ENCODE measurements at regions not wholly inside any gene's neighbourhood (a gene's known extent, or its start where the extent isn't known, plus 50 kb on each side); places are given as distances from the start of the nearest gene placed in this dataset.
"Not testable (repeated sequence)": the region's sequence is repeated elsewhere in the genome, so short reads cannot be mapped to it uniquely, and the experiment has no call there.

DNA sequence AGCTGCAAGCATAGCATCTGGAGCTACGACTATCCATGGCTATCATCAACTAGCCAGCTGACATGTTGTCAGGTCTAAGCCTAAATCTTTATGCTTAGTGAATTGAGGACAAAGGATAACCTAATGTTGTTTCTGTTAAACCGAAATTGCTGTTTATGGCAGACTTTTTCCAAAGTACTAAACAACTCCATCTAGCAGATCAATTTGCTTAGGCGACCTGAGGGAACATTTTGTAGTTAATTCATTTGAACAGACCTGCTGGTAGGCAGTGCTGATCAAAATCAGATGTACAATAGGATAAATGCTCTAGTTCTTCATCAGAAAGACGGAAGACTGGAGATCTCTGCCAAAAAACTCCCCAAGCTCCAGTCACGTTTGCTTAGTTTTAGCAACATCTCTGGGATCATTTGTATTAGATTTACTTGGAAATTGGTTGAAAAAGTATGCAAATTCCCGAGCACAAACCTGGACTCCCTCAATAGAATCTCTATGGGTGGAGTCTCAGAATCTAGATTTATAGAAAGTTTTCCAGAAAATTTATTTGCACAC lies 301.6 kb upstream of the NRP1 start:
- DNase-seq = no peak

GRCh38 chr10:33632432-33632831 lies 298.0 kb upstream of the NRP1 start:
- no peak for DNase-seq

GRCh38 chr10:33631991-33632390 lies 297.5 kb upstream of the NRP1 start:
- DNase-seq = no peak

- no peak for DNase-seq
These were observed 296.3 kb upstream of the NRP1 start for GRCh38 chr10:33630761-33631160.

DNA sequence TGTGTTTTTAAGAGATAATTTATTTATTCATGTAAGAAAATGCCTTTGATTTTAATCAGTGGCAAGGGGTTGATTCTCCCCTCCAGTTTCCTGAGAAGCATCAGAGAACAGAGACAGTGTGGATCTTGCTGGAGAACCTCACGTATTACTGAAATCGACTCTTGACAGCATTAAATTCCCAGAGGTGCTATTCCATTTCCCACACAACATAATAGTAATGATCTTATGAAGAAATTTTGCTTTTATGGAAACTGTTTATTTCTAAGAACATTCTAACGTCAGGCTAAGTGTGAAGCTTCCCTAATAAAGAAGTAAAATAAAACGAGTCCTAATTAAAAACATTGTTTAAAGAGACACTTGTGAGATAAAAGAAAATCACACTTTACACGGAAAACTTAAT lies 293.1 kb upstream of the NRP1 start:
- DNase-seq = no peak

GRCh38 chr10:33626798-33627466 lies 292.5 kb upstream of the NRP1 start:
- no peak for DNase-seq

GRCh38 chr10:33623669-33624068 lies 289.2 kb upstream of the NRP1 start:
- no peak for DNase-seq

- DNase-seq = no peak
These were observed 286.6 kb upstream of the NRP1 start for GRCh38 chr10:33621101-33621500.

- DNase-seq = no peak
These were observed 283.7 kb upstream of the NRP1 start for GRCh38 chr10:33618196-33618595.

DNA sequence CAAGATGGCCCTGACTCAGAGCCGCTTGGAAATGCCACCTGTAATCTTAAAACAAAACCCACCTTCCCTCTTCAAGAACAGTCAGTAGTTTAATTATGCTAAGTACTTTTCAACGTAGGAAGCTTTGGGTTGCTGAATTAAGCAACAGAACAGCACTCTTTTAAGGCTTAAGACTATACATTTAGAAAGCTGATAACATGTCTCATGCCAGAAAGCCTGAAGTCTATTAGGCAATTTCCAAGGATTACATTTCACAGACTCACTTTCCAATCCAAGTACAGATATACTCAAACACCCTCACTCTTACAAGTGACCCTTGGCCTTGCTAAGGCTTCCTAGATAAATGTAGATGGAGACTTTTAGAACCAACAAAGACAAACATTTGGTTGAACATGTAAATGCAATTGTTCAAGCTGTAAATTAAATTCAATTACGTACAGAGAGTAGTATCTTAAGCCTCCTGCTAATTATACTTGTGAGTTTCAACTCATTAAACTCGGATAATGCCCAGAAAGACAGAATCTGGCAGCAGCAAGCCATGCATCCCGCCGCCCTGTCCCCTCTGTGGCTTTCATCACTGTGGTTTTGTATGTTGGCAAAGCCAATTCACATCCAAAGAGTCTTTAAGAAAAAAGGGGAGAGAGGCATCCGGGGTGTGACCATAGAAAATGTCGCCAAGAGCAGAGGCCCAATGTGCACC lies 283.1 kb upstream of the NRP1 start:
- DNase-seq = no peak

DNA sequence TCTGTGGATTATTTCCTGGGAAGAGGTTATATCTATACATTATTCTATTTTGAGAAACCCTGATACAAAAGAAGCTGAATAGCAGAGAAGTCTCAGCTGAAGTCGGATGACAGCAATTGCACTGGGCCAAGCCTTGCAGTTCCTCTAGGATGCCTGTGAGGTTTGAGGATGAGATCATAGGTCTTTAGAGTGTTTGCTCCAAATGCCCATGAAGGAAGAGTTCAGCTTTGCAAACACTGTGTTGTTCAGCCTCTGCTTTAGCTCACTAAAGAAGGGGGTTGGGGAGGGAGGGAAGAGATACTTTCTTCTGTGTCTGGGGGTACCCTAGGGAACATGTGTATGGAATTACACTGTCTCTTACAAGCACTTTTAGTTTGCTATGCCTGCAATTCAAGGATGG lies 282.5 kb upstream of the NRP1 start:
- DNase-seq = no peak

DNA sequence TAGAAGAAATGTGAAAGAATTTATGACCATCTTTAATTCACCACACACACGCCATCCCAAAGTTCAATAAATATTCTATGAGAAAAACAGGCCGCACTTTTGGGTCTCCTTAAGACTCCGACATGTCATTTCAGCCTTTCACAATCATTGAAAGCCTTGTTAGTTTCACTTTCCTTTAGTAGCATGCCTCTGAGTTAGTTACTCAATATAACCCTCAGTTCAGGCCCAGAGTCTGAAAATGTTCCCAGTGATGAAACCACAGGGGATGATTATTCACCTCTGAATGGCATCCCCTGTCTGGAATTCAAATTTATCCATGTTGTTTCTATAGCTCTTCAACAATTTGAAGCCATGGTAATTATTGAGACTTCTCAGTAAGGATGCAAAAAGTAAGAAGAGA lies 278.1 kb upstream of the NRP1 start:
- no peak for DNase-seq

GRCh38 chr10:33612116-33612515 lies 277.6 kb upstream of the NRP1 start:
- DNase-seq = no peak

DNA sequence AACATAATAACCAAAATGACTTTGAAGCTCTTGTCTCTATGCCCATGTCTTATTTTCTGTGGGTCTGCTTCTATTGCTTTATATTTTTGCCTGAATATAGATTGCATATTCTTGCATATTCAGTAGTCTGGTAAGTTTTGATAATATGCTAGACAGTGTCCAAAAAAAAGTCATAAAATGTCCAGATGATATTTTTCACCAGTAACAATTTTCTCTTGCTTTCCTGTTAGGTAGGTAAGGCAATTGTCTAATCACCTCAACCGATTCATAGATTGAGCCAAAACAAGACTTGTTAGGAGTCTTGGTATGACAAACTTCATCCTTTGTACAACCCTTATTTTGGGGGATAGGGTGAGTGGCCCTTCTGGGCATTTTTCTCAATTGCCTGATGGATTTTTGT lies 277.0 kb upstream of the NRP1 start:
- no peak for DNase-seq

DNA sequence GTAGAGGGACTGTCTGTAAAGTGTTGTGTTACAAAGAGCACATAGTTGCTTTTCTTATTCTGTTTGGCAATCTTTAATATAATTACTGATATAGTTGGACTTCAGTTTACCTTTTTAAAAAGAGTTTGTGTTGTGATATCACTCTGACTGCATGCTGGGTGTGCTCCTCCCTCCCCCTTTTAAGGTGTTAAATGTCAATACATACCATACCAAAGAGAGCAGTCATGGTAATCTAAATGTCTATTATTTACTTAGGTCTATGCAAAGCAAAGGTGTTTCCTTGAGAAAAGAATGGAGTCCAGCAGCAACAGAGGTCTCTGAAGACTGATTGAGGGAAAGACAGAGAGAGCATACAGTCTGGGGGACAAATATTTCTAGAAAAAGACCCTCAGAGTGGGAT lies 275.1 kb upstream of the NRP1 start:
- no peak for DNase-seq

DNA sequence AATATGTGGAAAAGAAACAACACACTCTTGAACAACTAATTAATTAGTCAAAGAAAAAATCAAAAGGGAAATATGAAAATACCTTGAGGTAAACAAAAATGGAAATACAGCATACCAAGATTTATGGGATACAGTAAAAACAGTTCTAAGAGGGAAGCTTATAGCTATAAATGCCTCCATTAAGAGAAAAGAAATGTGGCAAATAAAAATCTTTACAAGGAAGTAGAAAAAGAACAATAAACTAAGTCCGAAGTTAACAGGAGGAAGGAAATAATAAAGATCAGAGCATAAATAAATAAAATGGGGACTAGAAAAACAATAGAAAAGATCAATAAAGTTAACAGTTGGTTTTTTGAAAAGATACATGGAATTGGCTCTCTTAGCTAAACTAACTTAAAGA lies 267.8 kb upstream of the NRP1 start:
- DNase-seq = no peak

DNA sequence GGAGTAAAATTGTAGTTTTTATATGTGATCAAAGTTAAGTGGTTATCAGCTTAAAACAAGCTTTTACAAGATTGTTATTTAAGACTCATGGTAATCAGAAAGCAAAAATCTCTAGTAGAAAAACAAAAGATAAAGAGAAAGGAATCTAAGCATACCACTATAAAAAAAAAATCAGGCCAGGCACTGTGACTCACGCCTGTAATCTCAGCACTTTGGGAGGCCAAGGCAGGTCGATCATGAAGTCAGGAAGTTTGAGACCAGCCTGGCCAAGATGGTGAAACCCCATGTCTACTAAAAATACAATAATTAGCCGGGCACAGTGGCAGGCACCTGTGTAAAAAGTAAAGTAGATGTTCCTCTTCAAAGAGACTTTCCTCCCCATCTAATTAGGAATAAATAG lies 265.9 kb upstream of the NRP1 start:
- no peak for DNase-seq

GRCh38 chr10:33596422-33596821 lies 262.0 kb upstream of the NRP1 start:
- no peak for DNase-seq

GRCh38 chr10:33594475-33594874 lies 260.0 kb upstream of the NRP1 start:
- DNase-seq = no peak

DNA sequence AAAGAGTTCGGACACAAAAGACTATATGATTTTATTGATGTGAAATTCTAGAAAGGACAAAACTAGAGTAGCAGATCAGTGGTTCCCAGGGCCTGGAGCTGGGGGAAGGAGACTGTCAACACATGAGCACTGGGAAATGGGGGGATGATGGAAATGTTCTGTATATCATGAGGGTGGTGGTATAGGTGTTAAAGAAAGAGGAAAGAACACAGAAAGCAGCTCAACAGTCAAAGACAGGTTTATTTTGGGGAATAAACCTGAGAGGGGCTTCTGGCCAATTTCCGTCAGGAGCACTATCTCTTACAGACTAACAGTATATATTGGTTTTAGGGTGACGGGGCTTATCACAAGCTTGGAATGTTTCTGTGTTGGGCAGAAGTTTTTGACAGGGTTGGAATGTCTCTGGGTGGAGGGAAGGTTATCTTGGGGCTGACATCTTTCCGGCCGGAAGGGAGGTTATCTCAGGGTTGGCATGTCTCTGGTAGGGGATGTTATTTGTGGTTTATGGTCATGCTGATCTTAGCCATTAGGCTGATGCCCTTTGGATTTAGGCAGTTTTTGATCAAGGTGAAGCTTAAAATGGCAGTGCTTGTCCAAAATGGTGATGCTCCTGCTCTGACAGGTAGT lies 254.6 kb upstream of the NRP1 start:
- DNase-seq = no peak

- not testable (repeated sequence) for DNase-seq
These were observed 250.1 kb upstream of the NRP1 start for GRCh38 chr10:33584596-33584995.

GRCh38 chr10:33579996-33580395 lies 245.5 kb upstream of the NRP1 start:
- peak; percentile 54 for DNase-seq

DNA sequence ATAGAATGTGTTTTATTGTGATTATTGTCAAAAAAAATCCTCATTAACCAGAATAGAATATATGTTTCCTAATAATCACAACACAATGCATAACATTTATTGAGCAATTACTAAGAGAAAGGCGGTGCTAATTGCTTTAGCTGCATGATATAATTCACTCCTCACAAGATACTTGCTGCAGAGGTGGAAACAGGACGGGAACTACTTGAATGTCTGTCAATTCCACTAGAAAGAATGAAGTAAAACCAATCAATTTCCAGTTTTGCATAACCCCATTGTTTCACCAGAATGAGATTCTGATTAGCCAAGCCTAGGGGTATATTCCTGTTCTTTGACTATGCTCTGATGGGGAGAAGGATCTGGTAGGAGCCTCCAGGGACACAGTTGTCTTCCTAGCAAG lies 239.1 kb upstream of the NRP1 start:
- DNase-seq = no peak

- no peak for DNase-seq
These were observed 237.1 kb upstream of the NRP1 start for GRCh38 chr10:33571616-33572015.

All from COR-L47 (cell line).